Smooth muscle cell (in vitro differentiated cells): ENCODE measurements at regions not wholly inside any gene's neighbourhood (a gene's known extent, or its start where the extent isn't known, plus 50 kb on each side); places are given as distances from the start of the nearest gene placed in this dataset.

ENCODE experiments used
- DNase-seq: peaks from one replicate; lab custom pipeline; 2025; ENCODE audit not compliant: unreplicated experiment; lab: John Stamatoyannopoulos, UW
- H2AFZ ChIP-seq: fragments of 200-600 bp; sonication (generic); 2 replicates; pipeline ENCODE4 v1.6.0; 2016; ENCODE audit warnings: antibody characterized with exemption, low read depth, mild to moderate bottlenecking
- H3F3A ChIP-seq: fragments of 200-600 bp; sonication (generic); 2 replicates; pipeline ENCODE4 v1.6.0; 2017; ENCODE audit warnings: antibody characterized with exemption, low read depth
- H3K27ac ChIP-seq: fragments of 200-600 bp; sonication (generic); 2 replicates; pipeline ENCODE4 v1.5.1; 2016; ENCODE audit warnings: low read depth, mild to moderate bottlenecking
- H3K27me3 ChIP-seq: fragments of 200-600 bp; sonication (generic); 2 replicates; pipeline ENCODE4 v1.6.1; 2016; ENCODE audit warnings: low read depth, mild to moderate bottlenecking
- H3K36me3 ChIP-seq: fragments of 200-600 bp; sonication (generic); 2 replicates; pipeline ENCODE4 v1.5.1; 2016; ENCODE audit warnings: low read depth
- H3K4me1 ChIP-seq: fragments of 200-600 bp; sonication (generic); 2 replicates; pipeline ENCODE4 v1.5.1; 2016; ENCODE audit warnings: low read depth
- H3K4me2 ChIP-seq: fragments of 200-600 bp; sonication (generic); 2 replicates; pipeline ENCODE4 v1.6.0; 2016; ENCODE audit warnings: mild to moderate bottlenecking
- H3K4me3 ChIP-seq: fragments of 200-600 bp; sonication (generic); 2 replicates; pipeline ENCODE4 v1.5.1; 2016; ENCODE audit warnings: mild to moderate bottlenecking
- H3K79me2 ChIP-seq: fragments of 200-600 bp; sonication (generic); 2 replicates; pipeline ENCODE4 v1.6.0; 2016; ENCODE audit warnings: low read depth, mild to moderate bottlenecking
- H3K9ac ChIP-seq: fragments of 200-600 bp; sonication (generic); 2 replicates; pipeline ENCODE4 v1.6.0; 2016; ENCODE audit warnings: low read depth
- H3K9me3 ChIP-seq: fragments of 200-600 bp; sonication (generic); replicated peaks from 2 replicates; pipeline ENCODE4 v1.5.1; 2016; ENCODE audit warnings: low read depth
- H4K20me1 ChIP-seq: fragments of 200-600 bp; sonication (generic); 2 replicates; pipeline ENCODE4 v1.6.0; 2016; ENCODE audit warnings: low read depth
- CTCF ChIP-seq: fragments of 200-600 bp; sonication (generic); IDR thresholded peaks from 2 replicates; pipeline ENCODE4 v1.5.1; 2017; ENCODE audit warnings: borderline replicate concordance, mild to moderate bottlenecking, antibody characterized with exemption; ENCODE audit not compliant: insufficient read depth, poor library complexity, severe bottlenecking
- WGBS: methylation state at CpG from one replicate; pipeline ENCODE4 v1.1.7; 2016; ENCODE audit warnings: low lambda C conversion rate; 5-methylcytosine and 5-hydroxymethylcytosine counted together

- Histone ChIP-seq H3F3A (no peaks in the 10 kb centered on the region), H3K4me2 (no peak overlapping the region), H3K9ac (no peak overlapping the region), H3K4me1 (peaks cover 60% of the 10 kb centered on the region), H3K27ac (no peak overlapping the region), H4K20me1 (no peaks in the 10 kb centered on the region), H3K36me3 (no peaks in the 10 kb centered on the region), H3K9me3 (no peaks in the 10 kb centered on the region), H2AFZ (no peak overlapping the region), H3K4me3 (no peak overlapping the region), H3K27me3 (peaks cover 54% of the 10 kb centered on the region), H3K79me2 (no peaks in the 10 kb centered on the region)
- DNase-seq = no peak
- 37% methylated on average over 8 of the region's 8 CpGs for WGBS
- no peak for TF ChIP-seq CTCF
Observed at GRCh38 chr5:88394536-88395175, 126.0 kb upstream of the TMEM161B start.

- no peak overlapping the region for H3K4me3 ChIP-seq
- WGBS = 72% methylated on average over 7 of the region's 7 CpGs
Observed at GRCh38 chr5:88393716-88394535, 125.3 kb upstream of the TMEM161B start.

GRCh38 chr5:88393042-88393441 lies 124.4 kb upstream of the TMEM161B start:
- WGBS = 23% methylated on average over 2 of the region's 2 CpGs
- no peak for TF ChIP-seq CTCF
- H3K4me1 ChIP-seq = peaks cover 66% of the 10 kb centered on the region

More at GRCh38 chr5:88393716-88394535, 125.3 kb upstream of the TMEM161B start:
- no peak for DNase-seq
- H3K36me3 ChIP-seq = no peaks in the 10 kb centered on the region
- H3K79me2 ChIP-seq = no peaks in the 10 kb centered on the region
- no peak for TF ChIP-seq CTCF
- H2AFZ ChIP-seq = no peak overlapping the region
- H3K9me3 ChIP-seq = no peaks in the 10 kb centered on the region
- no peak overlapping the region for H3K4me2 ChIP-seq
- no peak overlapping the region for H3K27ac ChIP-seq
- peaks cover 58% of the 10 kb centered on the region for H3K27me3 ChIP-seq
- no peaks in the 10 kb centered on the region for H3F3A ChIP-seq
- H3K9ac ChIP-seq = no peak overlapping the region
- H4K20me1 ChIP-seq = no peaks in the 10 kb centered on the region
- H3K4me1 ChIP-seq = peaks cover 67% of the 10 kb centered on the region

More at GRCh38 chr5:88393042-88393441, 124.4 kb upstream of the TMEM161B start:
- Histone ChIP-seq H3K27ac (no peak overlapping the region), H3K79me2 (no peaks in the 10 kb centered on the region), H3K9me3 (no peaks in the 10 kb centered on the region), H4K20me1 (no peaks in the 10 kb centered on the region), H3K4me2 (no peak overlapping the region), H3K4me3 (no peak overlapping the region), H3K27me3 (peaks cover 58% of the 10 kb centered on the region), H3F3A (no peaks in the 10 kb centered on the region), H3K36me3 (no peaks in the 10 kb centered on the region), H3K9ac (no peak overlapping the region), H2AFZ (no peak overlapping the region)
- no peak for DNase-seq
